T-cell (primary cell): ENCODE measurements at regions not wholly inside any gene's neighbourhood (a gene's known extent, or its start where the extent isn't known, plus 50 kb on each side); places are given as distances from the start of the nearest gene placed in this dataset.

ENCODE experiments used
- ATAC-seq, 4 experiments: fragments of 200-7000 bp in 3 of 4; fragments of 150-1000 bp in 1 of 4; cut with Tn5 transposase; replicated peaks in 1 of 4; 1 replicate in 3 of 4; 2 replicates in 1 of 4; pipeline ENCODE4 v1.10.0; 2021; ENCODE audit warnings: moderate library complexity in 3 of 4, mild to moderate bottlenecking in 2 of 4, moderate number of reproducible peaks in 1 of 4
- CTCF ChIA-PET, 2 donors: fragments of 300-600 bp; sonication (Branson Sonifier 250); formaldehyde crosslinking; loops; one replicate each; lab custom pipeline; 2022; ENCODE audit warnings: antibody characterized with exemption in 2 of 2; lab: Charles Lee
- POLR2A ChIA-PET, 2 donors: fragments of 300-600 bp; sonication (Branson Sonifier 250); formaldehyde crosslinking; loops; one replicate each; lab custom pipeline; 2022; ENCODE audit warnings: antibody characterized with exemption in 2 of 2; lab: Charles Lee
- DNase-seq, 35 experiments: peaks; one replicate each; pipeline versions ENCODE4 v3.0.0 to v3.0.0-alpha.2; 2013 to 2023
- H3K27ac ChIP-seq: one replicate; pipeline ENCODE4 v1.5.1; 2013; ENCODE audit warnings: low read length
- H3K27me3 ChIP-seq, 2 experiments: replicated peaks in 1 of 2; 1 replicate in 1 of 2; 2 replicates in 1 of 2; pipeline versions ENCODE4 v1.6.1 to v1.7.0; 2013; ENCODE audit warnings: low read length in 1 of 2, mixed read lengths in 1 of 2; ENCODE audit not compliant: control insufficient read depth in 2 of 2, insufficient read depth in 2 of 2; ENCODE audit errors: extremely low read depth in 1 of 2
- H3K36me3 ChIP-seq, 2 donors: 1 replicate in 1 of 2; 2 replicates in 1 of 2; pipeline versions ENCODE4 v1.6.1 to v1.7.0; 2013; ENCODE audit warnings: low read length in 1 of 2; ENCODE audit not compliant: control insufficient read depth in 2 of 2, insufficient read depth in 1 of 2; ENCODE audit errors: extremely low read depth in 1 of 2
- H3K4me1 ChIP-seq, 2 experiments: 1 replicate in 1 of 2; 2 replicates in 1 of 2; pipeline versions ENCODE4 v1.6.1 to v1.7.0; 2013; ENCODE audit warnings: low read length in 2 of 2, mixed read lengths in 1 of 2; ENCODE audit not compliant: insufficient read depth in 2 of 2, control insufficient read depth in 1 of 2; ENCODE audit errors: extremely low read depth in 1 of 2
- H3K4me3 ChIP-seq, 2 donors: 1 replicate in 1 of 2; 2 replicates in 1 of 2; pipeline versions ENCODE4 v1.5.1 to v1.7.0; 2013; ENCODE audit warnings: mild to moderate bottlenecking in 2 of 2, low read length in 1 of 2, moderate library complexity in 1 of 2; ENCODE audit not compliant: control insufficient read depth in 1 of 2; ENCODE audit errors: extremely low read depth in 1 of 2
- H3K9me3 ChIP-seq: 2 replicates; pipeline ENCODE4 v1.7.0; 2013
- H3K27ac Mint-ChIP-seq, 2 donors: one replicate each; pipeline ENCODE4 v1.8.0; 2020 to 2021; ENCODE audit warnings: mild to moderate bottlenecking in 2 of 2, mixed read lengths in 2 of 2
- H3K27me3 Mint-ChIP-seq, 2 donors: one replicate each; pipeline ENCODE4 v1.8.0; 2021 to 2022; ENCODE audit warnings: mixed read lengths in 2 of 2
- H3K36me3 Mint-ChIP-seq: one replicate; pipeline ENCODE4 v1.8.0; 2021; ENCODE audit warnings: mixed read lengths
- H3K4me1 Mint-ChIP-seq, 3 donors: one replicate each; pipeline ENCODE4 v1.8.0; 2020 to 2022; ENCODE audit warnings: mixed read lengths in 3 of 3, mild to moderate bottlenecking in 1 of 3
- H3K4me3 Mint-ChIP-seq, 3 donors: one replicate each; pipeline ENCODE4 v1.8.0; 2020 to 2022; ENCODE audit warnings: mild to moderate bottlenecking in 3 of 3, mixed read lengths in 3 of 3, moderate library complexity in 3 of 3
- H3K9me3 Mint-ChIP-seq, 3 donors: one replicate each; pipeline ENCODE4 v1.8.0; 2020 to 2022; ENCODE audit warnings: mixed read lengths in 3 of 3
- WGBS: methylation state at CpG from one replicate; pipeline ENCODE4 v1.1.5; 2013; ENCODE audit warnings: missing lambda C conversion rate; ENCODE audit not compliant: insufficient coverage; 5-methylcytosine and 5-hydroxymethylcytosine counted together

- no peaks in the 10 kb centered on the region for H3K4me1 Mint-ChIP-seq
- H3K36me3 Mint-ChIP-seq, result no peaks in the 10 kb centered on the region
- H3K9me3 Mint-ChIP-seq, result peaks cover 3 to 7% (median 6%) of the 10 kb centered on the region in 3 donors
- WGBS, result 100% methylated on average over 2 of the region's 6 CpGs
- H3K36me3 ChIP-seq, result no peaks in the 10 kb centered on the region
- no peak overlapping the region for H3K4me3 Mint-ChIP-seq
- H3K4me3 ChIP-seq, result no peak overlapping the region
- DNase-seq, result no peak
- H3K27ac ChIP-seq, result no peak overlapping the region
- no peaks in the 10 kb centered on the region for H3K9me3 ChIP-seq
- peaks cover 21 to 26% of the 10 kb centered on the region in 2 donors for H3K27me3 Mint-ChIP-seq
- no peaks in the 10 kb centered on the region for H3K4me1 ChIP-seq
- no peak for ATAC-seq
- CTCF ChIA-PET, result no interaction called here
- H3K27ac Mint-ChIP-seq, result no peak overlapping the region
- H3K27me3 ChIP-seq, result peaks cover 0 to 22% of the 10 kb centered on the region in 2 experiments
- POLR2A ChIA-PET, result no interaction called here
These were observed 218.7 kb upstream of the SH3BP4 start for GRCh38 chr2:234733093-234733489.

- Histone ChIP-seq H3K9me3 (no peaks in the 10 kb centered on the region), H3K4me1 (no peaks in the 10 kb centered on the region), H3K27me3 (peaks cover 0 to 22% of the 10 kb centered on the region in 2 experiments), H3K4me3 (no peak overlapping the region), H3K36me3 (no peaks in the 10 kb centered on the region), H3K27ac (no peak overlapping the region)
- Mint-ChIP-seq H3K4me1 (no peaks in the 10 kb centered on the region), H3K27ac (no peak overlapping the region), H3K36me3 (no peaks in the 10 kb centered on the region), H3K4me3 (no peak overlapping the region), H3K9me3 (peaks cover under 1 to 7% (median 3%) of the 10 kb centered on the region in 3 donors), H3K27me3 (peaks cover 16 to 21% of the 10 kb centered on the region in 2 donors)
- no peak for ATAC-seq
- 35% methylated on average over 2 of the region's 3 CpGs for WGBS
- ChIA-PET POLR2A (no interaction called here), CTCF (no interaction called here)
- DNase-seq, result no peak
These were observed 219.3 kb upstream of the SH3BP4 start for GRCh38 chr2:234732404-234733092.

GRCh38 chr2:234731236-234731635, 220.6 kb upstream of the SH3BP4 start:
- ChIA-PET POLR2A (no interaction called here), CTCF (no interaction called here)
- DNase-seq (no peak), ATAC-seq (no peak)
- Histone ChIP-seq H3K27me3 (peaks cover 0 to 15% of the 10 kb centered on the region in 2 experiments), H3K4me3 (no peak overlapping the region), H3K4me1 (no peaks in the 10 kb centered on the region), H3K9me3 (no peaks in the 10 kb centered on the region), H3K36me3 (no peaks in the 10 kb centered on the region), H3K27ac (no peak overlapping the region)
- no peaks in the 10 kb centered on the region for H3K4me1 Mint-ChIP-seq
- WGBS, result 97% methylated on average over 4 of the region's 6 CpGs
- no peak overlapping the region for H3K27ac Mint-ChIP-seq
- no peaks in the 10 kb centered on the region for H3K36me3 Mint-ChIP-seq
- peaks cover 0 to 7% (median 3%) of the 10 kb centered on the region in 3 donors for H3K9me3 Mint-ChIP-seq
- peaks cover 11 to 16% of the 10 kb centered on the region in 2 donors for H3K27me3 Mint-ChIP-seq
- H3K4me3 Mint-ChIP-seq, result no peak overlapping the region

- no peak overlapping the region for H3K4me3 ChIP-seq
- no peak overlapping the region for H3K27ac ChIP-seq
- peaks cover 0 to 12% of the 10 kb centered on the region in 2 experiments for H3K27me3 ChIP-seq
- Mint-ChIP-seq H3K9me3 (peaks cover 0 to 5% (median 1%) of the 10 kb centered on the region in 3 donors), H3K4me1 (no peaks in the 10 kb centered on the region), H3K27ac (no peak overlapping the region), H3K27me3 (peaks cover 8 to 16% of the 10 kb centered on the region in 2 donors), H3K4me3 (no peak overlapping the region), H3K36me3 (no peaks in the 10 kb centered on the region)
- no peaks in the 10 kb centered on the region for H3K4me1 ChIP-seq
- ATAC-seq (no peak), DNase-seq (no peak)
- no peaks in the 10 kb centered on the region for H3K36me3 ChIP-seq
- no peaks in the 10 kb centered on the region for H3K9me3 ChIP-seq
- 69% methylated on average over 5 of the region's 9 CpGs for WGBS
- ChIA-PET CTCF (no interaction called here), POLR2A (no interaction called here)
These were observed 221.7 kb upstream of the SH3BP4 start for GRCh38 chr2:234730066-234730640.

GRCh38 chr2:234725528-234726264, 226.1 kb upstream of the SH3BP4 start:
- no peaks in the 10 kb centered on the region for H3K36me3 Mint-ChIP-seq
- Histone ChIP-seq H3K27ac (no peak overlapping the region), H3K4me1 (no peaks in the 10 kb centered on the region), H3K27me3 (no peaks in the 10 kb centered on the region), H3K4me3 (no peak overlapping the region), H3K9me3 (no peaks in the 10 kb centered on the region), H3K36me3 (no peaks in the 10 kb centered on the region)
- no peak for DNase-seq
- H3K9me3 Mint-ChIP-seq, result no peaks in the 10 kb centered on the region
- CTCF ChIA-PET, result no interaction called here
- H3K4me1 Mint-ChIP-seq, result no peaks in the 10 kb centered on the region
- ATAC-seq, result no peak
- no peak overlapping the region for H3K4me3 Mint-ChIP-seq
- no peak overlapping the region for H3K27ac Mint-ChIP-seq
- WGBS, result no CpG with 5 or more reads among the region's 1 CpG
- H3K27me3 Mint-ChIP-seq, result peaks cover 6 to 9% of the 10 kb centered on the region in 2 donors
- POLR2A ChIA-PET, result no interaction called here

GRCh38 chr2:234724850-234725249, 227.0 kb upstream of the SH3BP4 start:
- POLR2A ChIA-PET, result no interaction called here
- WGBS, result 86% methylated on average over 1 of the region's 4 CpGs
- Mint-ChIP-seq H3K27me3 (peaks cover 6 to 11% of the 10 kb centered on the region in 2 donors), H3K9me3 (no peaks in the 10 kb centered on the region), H3K4me1 (no peaks in the 10 kb centered on the region), H3K27ac (no peak overlapping the region), H3K36me3 (no peaks in the 10 kb centered on the region), H3K4me3 (no peak overlapping the region)
- no peak overlapping the region for H3K27ac ChIP-seq
- H3K27me3 ChIP-seq, result peaks cover 0 to under 1% of the 10 kb centered on the region in 2 experiments
- H3K4me3 ChIP-seq, result no peak overlapping the region
- H3K9me3 ChIP-seq, result no peaks in the 10 kb centered on the region
- H3K4me1 ChIP-seq, result no peaks in the 10 kb centered on the region
- CTCF ChIA-PET, result no interaction called here
- DNase-seq (no peak), ATAC-seq (no peak)
- H3K36me3 ChIP-seq, result no peaks in the 10 kb centered on the region
